HG03571 (cell line): ENCODE measurements at regions not wholly inside any gene's neighbourhood (a gene's known extent, or its start where the extent isn't known, plus 50 kb on each side); places are given as distances from the start of the nearest gene placed in this dataset.

Source experiments
- ATAC-seq: cut with Tn5 transposase; IDR thresholded peaks from one replicate; pipeline ENCODE4 v1.9.1; 2021; ENCODE audit not compliant: unreplicated experiment

GRCh38 chr4:19372390-19372789 is 879.3 kb upstream of the SLIT2 start:
- ATAC-seq, result no peak

GRCh38 chr4:19368800-19369199 is 882.9 kb upstream of the SLIT2 start:
- no peak for ATAC-seq

- no peak for ATAC-seq
These were observed 884.8 kb upstream of the SLIT2 start for GRCh38 chr4:19366916-19367315.

DNA sequence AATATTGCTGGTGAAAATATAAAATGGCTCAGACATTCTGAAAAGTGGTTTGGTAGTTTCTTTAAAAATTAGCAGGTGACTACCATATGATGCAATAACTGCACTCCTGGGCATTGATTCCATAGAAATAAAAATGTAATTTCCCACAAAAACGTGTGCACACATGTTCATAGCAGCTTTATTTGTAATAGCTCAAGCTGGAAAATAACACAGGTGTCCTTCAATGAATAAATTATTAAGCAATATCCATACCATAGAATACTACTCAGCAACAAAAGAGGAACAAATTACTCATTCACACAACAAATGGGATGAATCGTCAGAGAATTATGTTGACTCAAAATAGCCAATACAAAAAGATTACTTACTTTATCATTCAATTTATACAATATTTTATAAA is 893.7 kb upstream of the SLIT2 start:
- ATAC-seq, result no peak

GRCh38 chr4:19349416-19349815 is 902.3 kb upstream of the SLIT2 start:
- ATAC-seq, result no peak

GRCh38 chr4:19348746-19349145 is 903.0 kb upstream of the SLIT2 start:
- ATAC-seq, result no peak

DNA sequence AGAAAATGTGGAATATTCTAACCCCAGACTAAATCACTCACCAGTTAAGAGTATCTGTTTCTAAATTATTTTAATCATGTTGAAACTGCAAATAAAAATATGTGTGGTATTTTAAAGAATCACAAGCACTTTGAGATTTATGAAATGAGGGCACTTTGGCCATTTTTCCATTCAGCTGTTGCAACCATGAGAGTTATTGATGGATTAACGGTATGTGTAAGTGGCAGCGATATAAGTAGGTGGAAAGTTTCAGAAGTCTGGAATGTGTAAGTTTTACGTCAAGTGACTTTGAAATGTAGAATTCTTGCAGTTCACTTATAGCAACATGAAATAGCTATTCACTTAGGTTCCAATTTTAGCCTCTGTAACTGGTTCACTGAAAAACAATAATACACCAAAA is 905.1 kb upstream of the SLIT2 start:
- ATAC-seq, result no peak

DNA sequence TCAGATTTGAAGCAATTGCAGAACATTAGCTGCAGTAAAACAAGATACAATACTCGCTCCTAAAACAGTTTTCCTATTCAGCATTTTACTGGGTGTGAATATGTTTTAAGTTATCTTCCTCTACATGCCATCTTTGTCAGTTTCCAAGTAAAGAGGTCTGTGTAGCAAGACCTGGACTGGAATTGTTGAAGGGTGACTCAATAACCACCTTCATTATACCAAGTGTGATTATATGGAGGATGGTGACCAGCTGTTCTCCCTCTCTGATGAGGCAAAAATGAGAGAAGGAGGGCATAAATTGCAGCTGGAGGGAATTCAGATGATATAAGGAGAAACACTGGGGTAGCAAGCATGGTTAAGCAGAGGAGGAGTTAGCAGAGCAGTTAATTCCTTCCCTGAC is 922.1 kb upstream of the SLIT2 start:
- ATAC-seq, result no peak

DNA sequence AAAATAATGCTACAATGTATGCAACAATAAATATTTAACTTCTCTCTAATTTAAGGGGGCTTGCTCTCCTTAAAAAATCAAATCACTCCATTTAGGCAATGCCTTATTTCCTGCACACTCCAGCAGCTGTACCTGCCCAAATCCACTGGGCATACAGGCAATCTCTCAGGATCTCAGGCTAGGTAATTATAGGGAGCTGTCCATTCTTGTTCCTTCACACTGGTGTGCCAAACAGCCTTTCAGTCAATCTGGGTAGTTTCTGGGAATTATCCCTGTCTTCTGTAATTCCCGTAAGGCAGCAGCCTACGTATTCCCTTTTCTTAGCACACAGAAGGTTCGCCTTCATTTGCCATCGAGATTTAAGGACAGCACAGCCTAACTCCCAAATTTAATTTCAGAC is 922.6 kb upstream of the SLIT2 start:
- ATAC-seq, result no peak

GRCh38 chr4:19327364-19327763 is 924.3 kb upstream of the SLIT2 start:
- no peak for ATAC-seq

DNA sequence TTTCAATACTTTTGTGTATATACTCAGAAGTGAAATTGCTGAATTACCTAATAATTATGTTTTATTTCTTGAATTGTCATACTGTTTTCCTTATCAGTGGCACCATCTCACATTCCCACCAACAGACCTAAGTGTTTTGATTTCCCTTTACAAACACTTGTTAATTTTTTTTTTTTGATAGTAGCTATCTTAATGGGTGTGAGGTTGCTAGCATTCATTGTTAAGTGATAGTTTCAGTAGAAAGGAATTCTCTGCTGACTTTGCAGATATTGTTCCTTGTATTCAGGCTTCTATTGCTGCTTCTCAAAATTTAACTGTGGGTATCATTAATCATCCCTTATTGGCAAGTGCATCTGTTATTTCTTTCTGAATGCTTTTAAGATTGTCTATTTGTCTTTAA is 927.5 kb upstream of the SLIT2 start:
- ATAC-seq, result no peak

- ATAC-seq, result no peak
These were observed 932.1 kb upstream of the SLIT2 start for GRCh38 chr4:19319607-19320006.

- no peak for ATAC-seq
These were observed 934.3 kb upstream of the SLIT2 start for GRCh38 chr4:19317377-19317776.

DNA sequence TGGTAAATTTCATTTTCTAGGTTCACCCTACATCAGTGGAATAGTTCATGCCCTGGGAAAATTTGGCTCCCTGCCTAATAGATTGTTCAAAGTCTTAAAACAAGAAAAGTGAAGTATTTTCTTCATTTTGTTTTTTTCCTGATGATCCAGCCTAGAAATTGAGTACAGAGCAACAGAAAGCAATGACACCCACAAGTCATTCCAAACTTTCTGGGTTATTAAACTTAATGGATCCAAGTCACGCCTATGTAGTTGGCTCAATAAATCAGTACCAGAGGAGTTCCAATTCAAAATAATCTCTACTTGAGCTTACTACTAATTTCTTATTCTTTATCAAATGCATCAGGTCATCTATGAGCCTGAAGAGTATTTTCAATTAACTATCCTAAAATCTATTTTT is 937.6 kb upstream of the SLIT2 start:
- no peak for ATAC-seq

DNA sequence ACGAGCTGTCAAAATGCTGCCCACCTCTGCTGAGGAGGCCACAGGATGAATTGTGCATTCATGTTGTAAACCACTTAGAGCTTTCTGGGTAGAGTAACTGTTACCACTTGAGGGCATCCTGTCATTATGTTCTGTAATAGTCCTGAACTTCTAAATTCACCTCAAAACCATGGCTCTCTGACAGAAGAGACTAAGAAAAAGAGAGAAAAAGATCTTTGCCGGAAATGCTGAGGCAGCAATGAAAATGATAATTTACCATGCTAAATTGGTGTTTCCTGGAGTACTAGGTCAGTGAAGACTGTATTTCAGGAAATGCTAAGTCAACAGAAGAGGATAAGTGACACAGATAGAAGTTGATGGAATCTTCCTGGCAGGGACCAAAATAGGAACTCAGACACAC is 942.3 kb upstream of the SLIT2 start:
- ATAC-seq, result no peak

GRCh38 chr4:19304028-19304427 is 947.7 kb upstream of the SLIT2 start:
- ATAC-seq, result no peak

DNA sequence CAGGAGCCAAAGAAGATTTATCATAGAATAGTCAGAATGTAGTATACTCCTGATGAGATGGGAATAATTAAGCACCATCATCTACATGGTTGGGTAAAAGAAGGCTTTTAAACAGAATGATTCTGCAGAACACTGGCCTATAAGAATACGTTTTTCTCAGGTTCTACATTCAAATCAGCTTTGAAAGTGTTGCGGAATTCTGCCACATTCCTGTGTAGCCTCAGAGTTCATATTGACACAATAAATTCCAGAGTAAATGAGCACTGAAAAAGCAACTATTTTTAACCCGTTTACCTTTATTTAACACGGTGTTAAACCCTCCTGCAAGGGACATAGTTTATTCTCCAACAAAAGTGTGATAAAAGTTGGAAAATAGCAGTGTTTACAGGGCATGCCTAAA is 950.2 kb upstream of the SLIT2 start:
- no peak for ATAC-seq

DNA sequence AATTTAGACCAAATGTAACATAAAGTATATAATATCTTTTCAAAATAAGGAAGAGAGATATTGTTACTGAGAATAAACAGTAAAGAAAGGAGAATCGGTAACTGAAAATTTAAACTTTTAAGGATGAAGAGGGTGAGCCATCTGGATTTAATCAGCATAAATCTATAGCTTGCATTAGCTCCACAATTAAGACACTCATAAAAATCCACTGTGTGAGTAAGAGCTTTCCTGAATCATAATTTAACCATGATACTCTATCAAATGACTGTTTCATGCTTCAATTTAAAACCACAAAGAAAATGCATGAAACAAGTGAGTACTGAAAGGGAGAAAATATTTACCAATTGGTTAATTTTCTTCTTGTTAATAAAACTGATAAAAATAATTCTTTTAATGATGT is 951.5 kb upstream of the SLIT2 start:
- ATAC-seq, result no peak

GRCh38 chr4:19298998-19299397 is 952.7 kb upstream of the SLIT2 start:
- no peak for ATAC-seq

- ATAC-seq, result no peak
These were observed 957.9 kb upstream of the SLIT2 start for GRCh38 chr4:19293781-19294180.

- no peak for ATAC-seq
These were observed 958.6 kb upstream of the SLIT2 start for GRCh38 chr4:19293080-19293479.

DNA sequence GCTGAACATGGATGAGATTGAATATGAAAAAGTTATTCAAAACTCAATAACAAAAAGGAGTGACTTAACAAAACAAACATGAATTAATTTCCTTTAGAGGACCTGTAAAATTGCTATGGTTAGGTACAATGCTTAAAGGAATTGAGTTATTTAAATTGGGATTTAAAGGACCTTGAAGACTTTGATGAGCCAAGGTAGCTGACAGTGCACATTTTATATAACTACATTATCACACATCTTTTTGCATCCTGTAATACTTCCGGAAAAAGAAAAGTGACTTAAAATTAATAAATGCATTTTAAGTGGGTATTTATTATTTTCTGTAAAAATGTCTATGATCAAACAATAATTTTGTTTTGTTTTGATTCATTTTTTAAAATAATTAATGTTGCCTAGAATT is 964.8 kb upstream of the SLIT2 start:
- no peak for ATAC-seq

GRCh38 chr4:19285146-19285545 is 966.6 kb upstream of the SLIT2 start:
- no peak for ATAC-seq

- ATAC-seq, result no peak
These were observed 973.0 kb upstream of the SLIT2 start for GRCh38 chr4:19278665-19279064.
